ENCODE measurements at regions not wholly inside any gene's neighbourhood (a gene's known extent, or its start where the extent isn't known, plus 50 kb on each side); places are given as distances from the start of the nearest gene placed in this dataset.

DNA sequence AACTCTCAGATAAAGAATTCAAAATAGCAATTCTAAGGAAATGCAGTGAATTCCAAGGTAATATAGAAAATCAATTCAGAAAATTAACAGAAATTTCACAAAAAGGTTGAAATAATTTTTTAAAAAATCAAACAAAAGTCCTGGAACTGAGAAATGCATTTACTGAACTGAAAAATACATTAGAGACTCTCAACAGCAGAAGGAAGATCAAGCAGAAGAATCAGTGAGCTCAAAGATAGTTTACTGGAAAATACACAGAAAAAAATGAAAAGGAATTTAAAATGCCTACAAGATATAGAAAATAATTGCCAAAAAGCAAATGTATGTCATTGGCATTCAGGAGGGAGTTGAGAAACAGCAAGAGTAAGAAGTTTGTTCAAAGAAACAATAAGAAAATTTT lies 107.3 kb downstream of the BUD13 start:
- Mint-ChIP-seq H3K27me3 (peaks cover 25% of the 10 kb centered on the region), H3K27ac (no peak overlapping the region), H3K4me1 (ENCODE audit: low read depth) (peaks cover 5% of the 10 kb centered on the region), H3K36me3 (ENCODE audit: insufficient read depth) (no peaks in the 10 kb centered on the region), H3K9me3 (ENCODE audit: low read depth) (peaks cover 24% of the 10 kb centered on the region), H3K4me3 (ENCODE audit: low read depth) (no peak overlapping the region)
- no peak for DNase-seq (ENCODE audit: low spot score, unreplicated experiment)
- TF ChIP-seq, protein P1, sequence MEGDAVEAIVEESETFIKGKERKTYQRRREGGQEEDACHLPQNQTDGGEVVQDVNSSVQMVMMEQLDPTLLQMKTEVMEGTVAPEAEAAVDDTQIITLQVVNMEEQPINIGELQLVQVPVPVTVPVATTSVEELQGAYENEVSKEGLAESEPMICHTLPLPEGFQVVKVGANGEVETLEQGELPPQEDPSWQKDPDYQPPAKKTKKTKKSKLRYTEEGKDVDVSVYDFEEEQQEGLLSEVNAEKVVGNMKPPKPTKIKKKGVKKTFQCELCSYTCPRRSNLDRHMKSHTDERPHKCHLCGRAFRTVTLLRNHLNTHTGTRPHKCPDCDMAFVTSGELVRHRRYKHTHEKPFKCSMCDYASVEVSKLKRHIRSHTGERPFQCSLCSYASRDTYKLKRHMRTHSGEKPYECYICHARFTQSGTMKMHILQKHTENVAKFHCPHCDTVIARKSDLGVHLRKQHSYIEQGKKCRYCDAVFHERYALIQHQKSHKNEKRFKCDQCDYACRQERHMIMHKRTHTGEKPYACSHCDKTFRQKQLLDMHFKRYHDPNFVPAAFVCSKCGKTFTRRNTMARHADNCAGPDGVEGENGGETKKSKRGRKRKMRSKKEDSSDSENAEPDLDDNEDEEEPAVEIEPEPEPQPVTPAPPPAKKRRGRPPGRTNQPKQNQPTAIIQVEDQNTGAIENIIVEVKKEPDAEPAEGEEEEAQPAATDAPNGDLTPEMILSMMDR (IDR thresholded peaks at IDR 0.05; ENCODE audit: unreplicated experiment): no peak

- H3K4me1 Mint-ChIP-seq (ENCODE audit: low read depth): peaks cover 5% of the 10 kb centered on the region
- peaks cover 11% of the 10 kb centered on the region for H3K9me3 Mint-ChIP-seq (ENCODE audit: low read depth)
- H3K4me3 Mint-ChIP-seq (ENCODE audit: low read depth): no peak overlapping the region
- H3K27ac Mint-ChIP-seq: no peak overlapping the region
- H3K36me3 Mint-ChIP-seq (ENCODE audit: insufficient read depth): no peaks in the 10 kb centered on the region
- TF ChIP-seq, protein P1 (IDR thresholded peaks at IDR 0.05; ENCODE audit: unreplicated experiment): no peak
- peaks cover 26% of the 10 kb centered on the region for H3K27me3 Mint-ChIP-seq
- no peak for DNase-seq (ENCODE audit: low spot score, unreplicated experiment)
Observed at GRCh38 chr11:116661056-116661455, 111.7 kb downstream of the BUD13 start.

DNA sequence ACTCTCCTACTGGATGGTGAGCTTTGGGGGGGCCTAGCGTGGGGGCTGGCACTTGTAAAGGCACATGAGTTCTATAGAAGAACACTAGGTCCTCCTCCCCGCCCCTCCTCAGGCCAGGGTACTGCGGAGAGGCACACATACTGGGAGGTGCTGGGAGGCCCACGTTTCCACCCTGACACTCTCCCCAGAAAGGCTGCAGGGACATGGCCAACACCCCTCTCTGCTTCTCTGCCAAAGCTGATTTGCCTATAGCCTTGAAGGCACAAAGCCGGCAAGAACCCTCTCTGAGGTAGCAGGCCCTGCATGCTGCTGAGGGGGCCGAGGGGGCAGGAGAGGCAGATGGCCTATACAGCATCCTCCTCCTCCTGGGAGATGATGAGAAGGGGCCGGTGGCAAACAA lies 112.8 kb downstream of the BUD13 start:
- no peak for DNase-seq (ENCODE audit: low spot score, unreplicated experiment)
- Mint-ChIP-seq H3K4me3 (ENCODE audit: low read depth) (no peak overlapping the region), H3K27me3 (peaks cover 26% of the 10 kb centered on the region), H3K27ac (no peak overlapping the region), H3K36me3 (ENCODE audit: insufficient read depth) (no peaks in the 10 kb centered on the region), H3K4me1 (ENCODE audit: low read depth) (peaks cover 5% of the 10 kb centered on the region), H3K9me3 (ENCODE audit: low read depth) (peaks cover 4% of the 10 kb centered on the region)
- TF ChIP-seq, protein P1 (IDR thresholded peaks at IDR 0.05; ENCODE audit: unreplicated experiment): no peak

GRCh38 chr11:116658876-116659535 lies 113.8 kb downstream of the BUD13 start:
- peaks cover 5% of the 10 kb centered on the region for H3K4me1 Mint-ChIP-seq (ENCODE audit: low read depth)
- TF ChIP-seq, protein P1 (IDR thresholded peaks at IDR 0.05; ENCODE audit: unreplicated experiment): no peak
- no peaks in the 10 kb centered on the region for H3K36me3 Mint-ChIP-seq (ENCODE audit: insufficient read depth)
- H3K9me3 Mint-ChIP-seq (ENCODE audit: low read depth): peaks cover 7% of the 10 kb centered on the region
- no peak overlapping the region for H3K4me3 Mint-ChIP-seq (ENCODE audit: low read depth)
- peaks cover 26% of the 10 kb centered on the region for H3K27me3 Mint-ChIP-seq
- no peak overlapping the region for H3K27ac Mint-ChIP-seq
- no peak for DNase-seq (ENCODE audit: low spot score, unreplicated experiment)

DNA sequence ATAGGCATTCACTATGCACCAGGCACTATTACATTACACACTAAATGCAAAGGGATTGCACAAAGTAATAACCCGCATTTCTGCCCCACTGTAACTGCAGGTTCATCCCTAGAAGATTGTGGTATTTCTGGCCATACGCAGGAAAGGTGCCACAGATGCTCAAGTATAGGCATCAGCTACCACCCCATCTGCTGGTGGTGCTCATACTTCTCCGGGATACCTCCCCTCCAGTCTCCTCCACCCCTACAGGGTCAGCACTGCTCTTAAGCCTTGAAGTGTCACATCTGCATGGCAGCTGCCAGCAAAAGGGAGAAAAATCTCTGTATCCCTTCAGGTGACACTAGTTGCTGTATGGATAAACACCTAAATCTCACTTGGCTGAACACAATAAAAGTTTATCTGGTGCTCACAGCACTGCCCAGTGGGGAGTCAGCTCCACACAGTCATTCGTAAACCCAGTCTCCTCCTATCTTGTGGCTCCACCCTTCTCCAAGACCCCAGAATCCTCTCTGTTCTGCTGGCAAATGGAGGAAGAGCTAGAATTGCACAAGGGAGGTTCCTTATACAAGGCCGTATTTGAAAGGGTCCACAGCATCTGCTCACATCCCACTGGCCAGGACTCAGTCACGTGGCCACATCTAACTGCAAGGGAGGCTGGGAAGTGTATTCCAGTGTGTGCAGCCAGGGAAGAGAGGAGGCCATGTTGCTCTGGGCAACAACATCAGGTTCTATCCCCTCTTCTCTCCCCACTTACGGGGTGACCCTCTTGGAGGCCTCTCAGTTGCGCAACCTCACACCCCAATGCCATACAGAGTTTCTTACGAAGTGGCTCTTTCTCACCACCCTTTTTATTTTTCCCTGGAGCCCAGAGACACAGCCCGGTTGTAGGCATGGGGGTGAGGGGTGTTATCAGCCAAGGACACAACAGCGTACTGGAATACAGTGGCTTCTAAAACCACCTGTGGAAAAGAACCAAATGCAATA lies 114.7 kb downstream of the BUD13 start:
- Mint-ChIP-seq H3K4me3 (ENCODE audit: low read depth) (no peak overlapping the region), H3K36me3 (ENCODE audit: insufficient read depth) (no peaks in the 10 kb centered on the region), H3K4me1 (ENCODE audit: low read depth) (peaks cover 5% of the 10 kb centered on the region), H3K27ac (no peak overlapping the region), H3K9me3 (ENCODE audit: low read depth) (peaks cover 7% of the 10 kb centered on the region), H3K27me3 (peaks cover 25% of the 10 kb centered on the region)
- TF ChIP-seq, protein P1 (IDR thresholded peaks at IDR 0.05; ENCODE audit: unreplicated experiment): no peak
- DNase-seq (ENCODE audit: low spot score, unreplicated experiment): no peak

Measured in progenitor cell of endocrine pancreas (in vitro differentiated cells).